ENCODE measurements at regions not wholly inside any gene's neighbourhood (a gene's known extent, or its start where the extent isn't known, plus 50 kb on each side); places are given as distances from the start of the nearest gene placed in this dataset.
A peak's percentile ranks its signal among the peaks of the same experiment; 100 is the strongest.

DNA sequence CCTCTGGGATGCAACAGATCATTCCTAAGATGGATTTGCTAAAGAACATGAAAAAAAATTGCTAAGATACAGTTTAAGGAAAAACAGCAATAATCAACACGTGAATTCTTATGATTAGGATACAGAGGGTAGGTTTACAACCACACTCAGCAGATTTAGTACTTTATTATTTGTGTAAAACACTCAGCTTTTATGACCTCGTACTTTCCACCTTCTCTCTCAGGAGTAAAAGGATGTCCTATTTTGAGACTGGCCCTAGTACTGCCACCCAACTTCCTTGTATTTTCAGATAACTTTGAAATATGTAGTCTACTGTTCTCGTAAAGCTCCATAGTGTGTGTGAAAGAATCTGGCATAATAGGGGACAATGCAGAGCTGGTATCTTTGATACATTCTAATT lies 186.1 kb downstream of the ARL4A start:
- Mint-ChIP-seq H3K9me3 (no peaks in the 10 kb centered on the region), H3K36me3 (no peaks in the 10 kb centered on the region), H3K4me3 (no peak overlapping the region), H3K27me3 (no peaks in the 10 kb centered on the region), H3K4me1 (no peaks in the 10 kb centered on the region), H3K27ac (no peak overlapping the region)
- ATAC-seq = no peak

GRCh38 chr7:12879139-12879538 lies 191.7 kb downstream of the ARL4A start:
- Mint-ChIP-seq H3K27me3 (no peaks in the 10 kb centered on the region), H3K36me3 (no peaks in the 10 kb centered on the region), H3K4me1 (no peaks in the 10 kb centered on the region), H3K9me3 (no peaks in the 10 kb centered on the region), H3K27ac (no peak overlapping the region), H3K4me3 (no peak overlapping the region)
- no peak for ATAC-seq

DNA sequence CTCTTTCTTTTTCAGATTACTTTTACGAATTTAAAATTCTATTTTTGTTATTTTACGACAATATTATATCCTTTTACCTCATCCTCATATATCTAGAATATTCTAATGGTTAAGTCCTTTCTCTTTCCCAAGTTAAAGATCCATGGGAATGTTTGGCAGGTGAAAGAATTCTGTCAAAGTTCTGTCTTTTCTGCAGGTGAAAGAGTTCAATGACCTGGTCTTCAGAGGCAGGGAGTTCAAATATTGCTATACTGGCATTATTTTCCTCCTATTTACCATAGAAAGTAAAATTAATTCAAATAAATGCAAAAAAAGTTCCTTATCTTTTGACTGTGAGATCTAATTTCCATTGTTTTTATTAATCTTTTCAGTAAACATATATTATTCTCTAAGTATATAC lies 194.3 kb downstream of the ARL4A start:
- Mint-ChIP-seq H3K4me3 (no peak overlapping the region), H3K27ac (no peak overlapping the region), H3K36me3 (no peaks in the 10 kb centered on the region), H3K4me1 (no peaks in the 10 kb centered on the region), H3K9me3 (no peaks in the 10 kb centered on the region), H3K27me3 (no peaks in the 10 kb centered on the region)
- ATAC-seq = no peak

- no peaks in the 10 kb centered on the region for H3K9me3 Mint-ChIP-seq
These were observed 195.3 kb downstream of the ARL4A start for GRCh38 chr7:12882710-12883109.

GRCh38 chr7:12884033-12884432 lies 196.6 kb downstream of the ARL4A start:
- Mint-ChIP-seq H3K9me3 (no peaks in the 10 kb centered on the region), H3K36me3 (no peaks in the 10 kb centered on the region), H3K27me3 (peaks cover 9% of the 10 kb centered on the region), H3K27ac (no peak overlapping the region), H3K4me3 (no peak overlapping the region), H3K4me1 (no peaks in the 10 kb centered on the region)
- no peak for ATAC-seq

More at GRCh38 chr7:12882710-12883109, 195.3 kb downstream of the ARL4A start:
- Mint-ChIP-seq H3K4me3 (no peak overlapping the region), H3K27ac (no peak overlapping the region), H3K4me1 (no peaks in the 10 kb centered on the region), H3K27me3 (no peaks in the 10 kb centered on the region), H3K36me3 (no peaks in the 10 kb centered on the region)
- no peak for ATAC-seq

DNA sequence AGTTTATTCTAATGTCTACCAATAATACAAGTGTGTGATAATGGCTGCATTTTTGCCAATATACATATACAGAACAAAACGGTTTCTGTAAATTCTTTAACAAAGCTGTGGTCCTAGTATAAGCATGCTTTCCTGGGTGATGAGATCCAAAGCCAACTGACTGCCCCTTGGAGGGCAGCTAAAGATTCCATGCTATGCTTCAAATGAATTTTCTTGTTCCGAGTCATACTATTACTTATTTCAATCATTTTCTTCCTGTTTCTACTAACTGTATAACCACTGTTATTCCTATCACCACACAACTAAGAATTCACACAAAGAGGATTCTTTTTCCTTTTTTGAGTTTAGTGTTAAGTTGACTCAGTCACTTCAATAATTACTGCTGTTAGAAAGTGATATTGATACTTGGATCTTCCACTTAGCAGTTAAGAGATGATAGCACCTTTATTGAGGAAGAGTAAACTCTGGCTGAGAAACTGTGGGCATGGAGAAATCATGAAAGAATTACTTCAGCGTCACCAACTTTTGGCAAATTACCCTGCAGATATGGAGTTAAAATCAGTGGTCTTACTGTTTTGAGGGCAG lies 197.5 kb downstream of the ARL4A start:
- H3K4me3 Mint-ChIP-seq = no peak overlapping the region
- no peaks in the 10 kb centered on the region for H3K9me3 Mint-ChIP-seq
- ATAC-seq = no peak
- H3K27me3 Mint-ChIP-seq = peaks cover 9% of the 10 kb centered on the region
- H3K4me1 Mint-ChIP-seq = no peaks in the 10 kb centered on the region
- no peak overlapping the region for H3K27ac Mint-ChIP-seq
- H3K36me3 Mint-ChIP-seq = no peaks in the 10 kb centered on the region

- no peak for ATAC-seq
- Mint-ChIP-seq H3K27ac (no peak overlapping the region), H3K4me1 (no peaks in the 10 kb centered on the region), H3K4me3 (no peak overlapping the region), H3K9me3 (no peaks in the 10 kb centered on the region), H3K27me3 (peaks cover 9% of the 10 kb centered on the region), H3K36me3 (no peaks in the 10 kb centered on the region)
These were observed 201.3 kb downstream of the ARL4A start for GRCh38 chr7:12888717-12889116.

GRCh38 chr7:12889391-12889790 lies 202.0 kb downstream of the ARL4A start:
- H3K36me3 Mint-ChIP-seq = no peaks in the 10 kb centered on the region
- H3K4me1 Mint-ChIP-seq = no peaks in the 10 kb centered on the region
- H3K9me3 Mint-ChIP-seq = no peaks in the 10 kb centered on the region
- no peak overlapping the region for H3K4me3 Mint-ChIP-seq
- no peak for ATAC-seq
- H3K27me3 Mint-ChIP-seq = peaks cover 9% of the 10 kb centered on the region
- no peak overlapping the region for H3K27ac Mint-ChIP-seq

DNA sequence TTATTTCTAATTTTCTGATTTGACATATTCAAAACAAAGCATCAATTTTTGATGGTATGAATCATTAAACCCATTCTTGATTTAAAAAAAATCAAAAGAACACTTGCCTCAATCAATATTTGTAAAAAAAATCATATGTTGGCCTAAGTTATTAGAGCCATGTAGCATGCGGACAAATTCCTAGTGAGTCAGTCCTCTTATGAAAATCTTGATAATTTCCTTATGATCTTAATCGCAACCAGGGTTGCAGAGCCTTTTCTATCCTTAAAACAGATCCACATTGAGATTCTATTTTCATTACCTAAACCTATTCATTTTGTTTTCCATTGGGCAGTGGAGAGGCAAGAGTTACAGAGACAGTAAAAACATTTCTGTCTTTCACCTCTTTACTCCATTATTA lies 203.2 kb downstream of the ARL4A start:
- Mint-ChIP-seq H3K4me1 (no peaks in the 10 kb centered on the region), H3K27me3 (peaks cover 9% of the 10 kb centered on the region), H3K4me3 (no peak overlapping the region), H3K27ac (no peak overlapping the region), H3K36me3 (no peaks in the 10 kb centered on the region), H3K9me3 (no peaks in the 10 kb centered on the region)
- no peak for ATAC-seq

DNA sequence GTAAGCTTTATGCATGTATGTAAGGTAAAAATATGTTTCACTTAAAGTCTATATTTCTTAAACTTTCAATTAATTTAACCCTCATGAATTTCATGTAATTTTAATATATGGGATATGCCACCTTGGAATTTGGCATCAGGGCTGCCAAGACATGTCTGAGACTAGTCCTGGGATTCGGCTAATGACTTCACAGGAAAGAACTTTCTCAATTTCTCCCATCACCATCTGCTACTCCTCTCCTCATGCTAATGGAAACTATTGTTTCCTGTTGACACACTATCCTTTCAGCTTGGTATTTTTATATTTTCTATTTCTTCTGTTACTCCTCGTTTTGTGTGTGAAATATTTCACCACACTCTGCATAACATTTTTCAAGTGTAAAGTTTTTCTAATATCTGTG lies 205.9 kb downstream of the ARL4A start:
- Mint-ChIP-seq H3K27me3 (peaks cover 7% of the 10 kb centered on the region), H3K27ac (no peak overlapping the region), H3K36me3 (no peaks in the 10 kb centered on the region), H3K9me3 (no peaks in the 10 kb centered on the region), H3K4me3 (no peak overlapping the region), H3K4me1 (no peaks in the 10 kb centered on the region)
- ATAC-seq = no peak

DNA sequence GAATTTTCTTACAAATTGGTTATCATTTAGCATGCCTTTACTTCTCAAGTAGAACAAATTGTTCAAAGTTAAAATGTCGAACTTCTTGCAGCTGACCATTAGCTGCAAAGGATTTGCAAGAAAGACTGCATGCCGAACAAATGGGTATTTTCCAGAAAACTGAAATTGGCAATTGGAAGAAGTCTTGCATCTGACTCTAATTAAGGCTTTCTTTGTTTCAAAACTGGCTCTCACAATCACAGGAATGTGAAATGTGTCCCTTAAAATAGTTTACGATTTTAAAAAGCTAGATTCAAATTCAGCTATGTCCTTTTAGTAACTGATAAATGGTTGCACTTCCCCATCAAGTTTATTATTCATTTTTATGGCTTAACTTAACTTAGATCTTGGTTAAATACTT lies 207.9 kb downstream of the ARL4A start:
- ATAC-seq = no peak
- no peak overlapping the region for H3K27ac Mint-ChIP-seq
- H3K36me3 Mint-ChIP-seq = no peaks in the 10 kb centered on the region
- no peaks in the 10 kb centered on the region for H3K9me3 Mint-ChIP-seq
- H3K4me3 Mint-ChIP-seq = no peak overlapping the region
- H3K4me1 Mint-ChIP-seq = no peaks in the 10 kb centered on the region
- H3K27me3 Mint-ChIP-seq = no peaks in the 10 kb centered on the region

DNA sequence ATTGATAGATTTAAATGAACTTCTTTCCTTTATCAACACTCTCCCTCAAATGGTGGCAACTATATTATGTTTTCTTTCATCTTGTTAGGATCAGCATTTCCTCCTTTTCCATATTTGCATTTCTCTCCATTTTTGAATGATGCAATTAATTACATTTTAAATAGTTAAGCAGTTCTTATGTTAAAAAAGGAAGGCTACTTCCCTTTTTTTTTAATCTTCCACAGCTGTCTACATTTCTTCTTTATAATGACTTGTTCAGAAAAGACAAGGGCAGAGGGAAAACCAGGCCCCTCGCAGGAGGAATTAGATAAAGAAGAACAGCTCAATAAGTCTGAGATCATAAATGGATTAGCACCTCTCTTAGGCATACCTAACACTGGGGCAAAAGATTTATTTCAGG lies 208.9 kb downstream of the ARL4A start:
- Mint-ChIP-seq H3K4me3 (no peak overlapping the region), H3K27me3 (no peaks in the 10 kb centered on the region), H3K27ac (no peak overlapping the region), H3K36me3 (no peaks in the 10 kb centered on the region), H3K9me3 (no peaks in the 10 kb centered on the region), H3K4me1 (no peaks in the 10 kb centered on the region)
- ATAC-seq = no peak

- no peak overlapping the region for H3K27ac Mint-ChIP-seq
- no peak overlapping the region for H3K4me3 Mint-ChIP-seq
- no peaks in the 10 kb centered on the region for H3K27me3 Mint-ChIP-seq
- no peaks in the 10 kb centered on the region for H3K9me3 Mint-ChIP-seq
- peak; percentile 48 for ATAC-seq
- no peaks in the 10 kb centered on the region for H3K36me3 Mint-ChIP-seq
- H3K4me1 Mint-ChIP-seq = no peaks in the 10 kb centered on the region
These were observed 210.6 kb downstream of the ARL4A start for GRCh38 chr7:12898004-12898403.

DNA sequence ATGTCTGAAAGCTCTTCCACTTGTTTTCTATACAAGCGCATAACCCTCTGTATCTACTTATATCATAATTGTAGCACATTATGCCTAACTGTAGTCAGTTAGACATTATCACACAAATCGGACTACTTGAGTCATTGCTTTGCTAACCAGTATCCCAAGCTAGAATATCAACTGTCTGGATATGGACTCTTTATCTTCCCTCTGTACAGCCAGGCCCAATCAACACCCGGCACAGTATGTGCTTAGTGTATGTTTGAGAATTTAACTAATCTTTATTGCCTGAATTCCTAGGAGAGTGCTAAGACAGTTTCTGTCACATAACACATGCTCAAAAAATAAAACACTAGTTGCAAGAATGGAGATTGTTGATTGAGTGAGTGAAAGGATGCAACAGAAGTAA lies 211.2 kb downstream of the ARL4A start:
- Mint-ChIP-seq H3K27me3 (no peaks in the 10 kb centered on the region), H3K27ac (no peak overlapping the region), H3K4me1 (no peaks in the 10 kb centered on the region), H3K36me3 (no peaks in the 10 kb centered on the region), H3K4me3 (no peak overlapping the region), H3K9me3 (no peaks in the 10 kb centered on the region)
- peak; percentile 31 for ATAC-seq

DNA sequence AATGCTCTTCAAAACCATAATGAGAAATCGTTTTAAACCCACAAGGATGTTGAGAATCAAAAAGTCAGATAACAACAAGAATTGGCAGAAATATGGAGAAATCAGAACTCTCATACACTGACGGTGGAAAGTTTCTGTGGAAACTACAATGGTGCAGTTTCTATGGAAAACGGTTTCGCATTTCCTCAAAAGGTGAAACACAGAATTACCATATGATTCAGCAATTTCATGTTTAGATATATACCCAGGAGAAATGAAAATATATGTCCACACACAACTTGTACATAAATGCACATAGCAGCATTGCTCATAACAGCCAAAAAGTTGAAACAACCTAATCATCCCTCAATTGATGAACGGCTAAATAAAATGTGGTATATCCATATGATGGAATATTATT lies 218.2 kb downstream of the ARL4A start:
- ATAC-seq = no peak
- H3K4me3 Mint-ChIP-seq = no peak overlapping the region
- no peaks in the 10 kb centered on the region for H3K27me3 Mint-ChIP-seq
- no peaks in the 10 kb centered on the region for H3K9me3 Mint-ChIP-seq
- no peaks in the 10 kb centered on the region for H3K4me1 Mint-ChIP-seq
- H3K27ac Mint-ChIP-seq = no peak overlapping the region
- no peaks in the 10 kb centered on the region for H3K36me3 Mint-ChIP-seq

DNA sequence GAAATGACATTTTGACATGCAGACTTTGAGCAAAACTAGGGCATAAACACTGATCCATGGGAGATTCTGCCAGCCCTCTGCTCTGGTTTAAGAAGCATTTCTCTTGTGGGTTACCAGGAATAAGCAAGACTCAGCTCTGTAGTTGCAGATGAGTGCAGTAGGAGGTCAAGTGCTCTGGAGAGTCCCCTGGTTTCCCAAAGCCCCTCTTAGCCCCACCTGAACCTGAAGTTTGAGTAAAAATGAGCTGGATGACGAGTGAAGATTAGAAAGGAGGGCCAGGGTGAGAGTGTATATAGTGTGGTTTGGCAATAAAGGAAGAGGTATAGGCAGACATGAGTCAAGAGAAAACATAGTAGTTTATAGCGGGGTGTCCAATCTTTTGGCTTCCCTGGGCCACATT lies 220.3 kb downstream of the ARL4A start:
- H3K9me3 Mint-ChIP-seq = no peaks in the 10 kb centered on the region
- no peaks in the 10 kb centered on the region for H3K4me1 Mint-ChIP-seq
- H3K36me3 Mint-ChIP-seq = no peaks in the 10 kb centered on the region
- no peak for ATAC-seq
- H3K4me3 Mint-ChIP-seq = no peak overlapping the region
- no peak overlapping the region for H3K27ac Mint-ChIP-seq
- no peaks in the 10 kb centered on the region for H3K27me3 Mint-ChIP-seq

DNA sequence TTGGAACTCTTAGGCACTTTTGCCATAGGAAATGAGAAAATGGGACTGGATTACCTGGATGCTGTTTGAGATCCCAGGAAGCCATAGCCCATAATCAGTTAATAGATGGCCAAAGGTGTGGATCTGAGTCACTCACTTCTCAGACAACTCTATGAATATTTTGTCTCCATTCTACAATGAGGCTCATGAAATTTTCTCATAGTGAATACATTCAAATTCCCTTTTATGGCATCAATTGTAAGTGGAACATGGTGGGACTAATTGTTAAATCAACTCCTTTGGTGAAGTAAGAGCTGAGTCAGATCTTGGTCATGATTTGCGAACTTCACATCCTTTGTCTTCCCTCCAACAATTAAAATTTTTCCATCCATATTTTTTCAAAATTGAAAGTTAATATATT lies 222.1 kb downstream of the ARL4A start:
- Mint-ChIP-seq H3K27me3 (no peaks in the 10 kb centered on the region), H3K27ac (no peak overlapping the region), H3K4me1 (no peaks in the 10 kb centered on the region), H3K4me3 (no peak overlapping the region), H3K36me3 (no peaks in the 10 kb centered on the region), H3K9me3 (no peaks in the 10 kb centered on the region)
- no peak for ATAC-seq
